Astrocyte of the spinal cord (primary cell): ENCODE measurements at regions not wholly inside any gene's neighbourhood (a gene's known extent, or its start where the extent isn't known, plus 50 kb on each side); places are given as distances from the start of the nearest gene placed in this dataset.

Experiments
- DNase-seq: peaks from one replicate; pipeline ENCODE4 v3.0.0; 2011; ENCODE audit warnings: low read depth, low spot score
- H3K4me3 ChIP-seq: 2 replicates; pipeline ENCODE4 v1.5.1; 2011; ENCODE audit warnings: low read depth, mild to moderate bottlenecking, low read length, moderate library complexity
- CTCF ChIP-seq: IDR thresholded peaks from 2 replicates; pipeline ENCODE4 v1.5.1; 2012; ENCODE audit warnings: low read depth, mild to moderate bottlenecking, low read length, inconsistent platforms
- in situ Hi-C: cut with HindIII; loops from 2 replicates; pipeline ENCODE4 v1.10.0; 2017; ENCODE audit warnings: low sequenced_read_pairs

GRCh38 chr13:22082030-22082429, 411.2 kb downstream of the FGF9 start:
- in situ Hi-C loops = no loop called here
- no peak for TF ChIP-seq CTCF
- H3K4me3 ChIP-seq = no peak overlapping the region
- no peak for DNase-seq

- no peak for DNase-seq
- in situ Hi-C loops = no loop called here
- no peak overlapping the region for H3K4me3 ChIP-seq
- TF ChIP-seq CTCF = no peak
Measured at GRCh38 chr13:22082437-22083100, 411.7 kb downstream of the FGF9 start.

- in situ Hi-C loops = no loop called here
- no peak for TF ChIP-seq CTCF
- DNase-seq = no peak
- no peak overlapping the region for H3K4me3 ChIP-seq
Measured at GRCh38 chr13:22085001-22085400, 414.1 kb downstream of the FGF9 start.

GRCh38 chr13:22086597-22087330, 415.9 kb downstream of the FGF9 start:
- in situ Hi-C loops = no loop called here
- no peak overlapping the region for H3K4me3 ChIP-seq
- DNase-seq = no peak
- no peak for TF ChIP-seq CTCF

GRCh38 chr13:22090106-22090505, 419.2 kb downstream of the FGF9 start:
- in situ Hi-C loops = no loop called here
- H3K4me3 ChIP-seq = no peak overlapping the region
- DNase-seq = no peak
- no peak for TF ChIP-seq CTCF

GRCh38 chr13:22091222-22091970, 420.5 kb downstream of the FGF9 start:
- H3K4me3 ChIP-seq = no peak overlapping the region
- in situ Hi-C loops = no loop called here
- DNase-seq = no peak
- TF ChIP-seq CTCF = no peak
